ENCODE measurements at regions not wholly inside any gene's neighbourhood (a gene's known extent, or its start where the extent isn't known, plus 50 kb on each side); places are given as distances from the start of the nearest gene placed in this dataset.

GRCh38 chr2:67631483-67631882 lies 234.3 kb downstream of the ETAA1 start:
- Histone ChIP-seq H3K9ac (no peak overlapping the region), H4K20me1 (no peaks in the 10 kb centered on the region), H3K4me3 (no peak overlapping the region), H3K4me1 (no peaks in the 10 kb centered on the region), H3K4me2 (no peak overlapping the region), H3K27me3 (no peaks in the 10 kb centered on the region), H3K27ac (no peak overlapping the region), H3K9me3 (no peaks in the 10 kb centered on the region), H3K36me3 (no peaks in the 10 kb centered on the region)
- TF ChIP-seq Cebpa-rat (IDR thresholded peaks at IDR 0.05), result no peak

GRCh38 chr2:67633212-67633856 lies 236.2 kb downstream of the ETAA1 start:
- Histone ChIP-seq H3K27me3 (no peaks in the 10 kb centered on the region), H3K9ac (no peak overlapping the region), H3K4me2 (no peak overlapping the region), H3K9me3 (no peaks in the 10 kb centered on the region), H3K4me1 (no peaks in the 10 kb centered on the region), H3K36me3 (no peaks in the 10 kb centered on the region), H3K27ac (no peak overlapping the region), H3K4me3 (no peak overlapping the region), H4K20me1 (no peaks in the 10 kb centered on the region)
- TF ChIP-seq Cebpa-rat (IDR thresholded peaks at IDR 0.05), result no peak

DNA sequence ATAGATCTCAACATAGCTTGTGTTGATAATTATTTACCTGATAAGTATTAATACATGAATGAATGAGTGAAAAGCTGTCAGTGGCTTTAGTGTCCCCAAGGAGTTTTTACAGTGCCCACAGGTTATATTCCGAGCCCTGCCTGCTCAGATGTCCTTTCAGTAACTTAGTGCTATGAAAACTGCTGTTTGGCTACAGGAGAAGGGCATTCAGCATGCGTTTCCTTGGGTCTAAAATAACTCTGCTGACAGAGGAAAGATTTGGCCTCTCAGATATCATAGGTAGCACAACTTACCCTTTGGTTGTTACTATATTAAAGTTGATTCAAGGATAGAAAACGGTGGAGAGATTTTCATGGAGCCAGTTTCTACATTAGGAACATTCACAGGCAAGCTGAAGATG lies 241.0 kb downstream of the ETAA1 start:
- Histone ChIP-seq H3K9me3 (no peaks in the 10 kb centered on the region), H3K4me1 (no peaks in the 10 kb centered on the region), H3K4me2 (no peak overlapping the region), H3K36me3 (no peaks in the 10 kb centered on the region), H3K27me3 (no peaks in the 10 kb centered on the region), H4K20me1 (no peaks in the 10 kb centered on the region), H3K9ac (no peak overlapping the region), H3K4me3 (no peak overlapping the region), H3K27ac (no peak overlapping the region)
- TF ChIP-seq Cebpa-rat (IDR thresholded peaks at IDR 0.05), result no peak

GRCh38 chr2:67641312-67642045 lies 244.3 kb downstream of the ETAA1 start:
- Histone ChIP-seq H3K27me3 (no peaks in the 10 kb centered on the region), H3K9ac (no peak overlapping the region), H3K4me1 (no peaks in the 10 kb centered on the region; the same call in 1 of the 2 replicates), H4K20me1 (no peaks in the 10 kb centered on the region), H3K4me2 (no peak overlapping the region), H3K9me3 (peaks cover 6% of the 10 kb centered on the region), H3K4me3 (no peak overlapping the region), H3K36me3 (no peaks in the 10 kb centered on the region), H3K27ac (no peak overlapping the region)
- no peak for TF ChIP-seq Cebpa-rat (IDR thresholded peaks at IDR 0.05)

DNA sequence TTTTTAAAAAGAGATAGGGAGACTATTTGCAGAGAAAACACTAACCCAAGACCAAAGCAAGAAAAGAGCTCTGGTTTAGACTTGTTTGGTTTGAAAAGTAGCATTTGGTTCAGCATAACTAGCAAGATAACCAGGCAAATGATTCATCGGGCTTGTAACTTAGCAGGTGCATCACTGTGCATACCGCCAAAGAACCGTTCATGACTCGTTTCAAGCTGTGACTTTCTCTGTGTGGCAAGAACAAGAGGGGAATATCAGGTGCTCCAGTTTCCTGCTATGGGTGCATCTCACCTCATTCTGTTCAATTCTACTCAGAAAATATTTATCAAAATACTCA lies 244.9 kb downstream of the ETAA1 start:
- no peak for TF ChIP-seq Cebpa-rat (IDR thresholded peaks at IDR 0.05)
- Histone ChIP-seq H3K4me2 (no peak overlapping the region), H3K36me3 (no peaks in the 10 kb centered on the region), H3K9ac (no peak overlapping the region), H3K4me1 (no peaks in the 10 kb centered on the region; the same call in 1 of the 2 replicates), H3K27me3 (no peaks in the 10 kb centered on the region), H3K4me3 (no peak overlapping the region), H3K27ac (no peak overlapping the region), H3K9me3 (peaks cover 11% of the 10 kb centered on the region), H4K20me1 (no peaks in the 10 kb centered on the region)

DNA sequence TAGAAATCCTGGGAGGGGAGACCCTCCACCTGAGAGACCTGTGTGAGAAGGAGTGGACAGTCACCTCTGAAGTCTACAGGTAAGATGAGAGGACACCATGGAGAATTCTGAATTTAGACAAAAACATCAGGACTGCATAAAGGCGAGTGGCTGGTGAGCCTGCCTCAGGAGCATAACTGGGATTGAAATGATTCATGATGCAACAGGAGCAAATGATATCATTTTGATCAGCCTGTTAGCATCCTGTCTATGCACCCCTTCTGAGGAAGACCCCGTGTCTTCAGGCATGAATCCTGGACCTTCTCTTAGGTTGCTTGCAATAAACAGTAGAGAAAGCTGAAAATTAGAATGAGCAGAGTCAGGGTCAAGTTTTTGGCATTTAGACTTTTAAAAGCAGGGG lies 245.8 kb downstream of the ETAA1 start:
- TF ChIP-seq Cebpa-rat (IDR thresholded peaks at IDR 0.05), result no peak
- no peak overlapping the region for H3K4me3 ChIP-seq
- no peaks in the 10 kb centered on the region for H3K36me3 ChIP-seq
- H3K4me2 ChIP-seq, result no peak overlapping the region
- no peak overlapping the region for H3K9ac ChIP-seq
- no peaks in the 10 kb centered on the region; the same call in 1 of the 2 replicates for H3K4me1 ChIP-seq
- no peak overlapping the region for H3K27ac ChIP-seq
- peaks cover 15% of the 10 kb centered on the region for H3K9me3 ChIP-seq
- H3K27me3 ChIP-seq, result no peaks in the 10 kb centered on the region
- no peaks in the 10 kb centered on the region for H4K20me1 ChIP-seq

DNA sequence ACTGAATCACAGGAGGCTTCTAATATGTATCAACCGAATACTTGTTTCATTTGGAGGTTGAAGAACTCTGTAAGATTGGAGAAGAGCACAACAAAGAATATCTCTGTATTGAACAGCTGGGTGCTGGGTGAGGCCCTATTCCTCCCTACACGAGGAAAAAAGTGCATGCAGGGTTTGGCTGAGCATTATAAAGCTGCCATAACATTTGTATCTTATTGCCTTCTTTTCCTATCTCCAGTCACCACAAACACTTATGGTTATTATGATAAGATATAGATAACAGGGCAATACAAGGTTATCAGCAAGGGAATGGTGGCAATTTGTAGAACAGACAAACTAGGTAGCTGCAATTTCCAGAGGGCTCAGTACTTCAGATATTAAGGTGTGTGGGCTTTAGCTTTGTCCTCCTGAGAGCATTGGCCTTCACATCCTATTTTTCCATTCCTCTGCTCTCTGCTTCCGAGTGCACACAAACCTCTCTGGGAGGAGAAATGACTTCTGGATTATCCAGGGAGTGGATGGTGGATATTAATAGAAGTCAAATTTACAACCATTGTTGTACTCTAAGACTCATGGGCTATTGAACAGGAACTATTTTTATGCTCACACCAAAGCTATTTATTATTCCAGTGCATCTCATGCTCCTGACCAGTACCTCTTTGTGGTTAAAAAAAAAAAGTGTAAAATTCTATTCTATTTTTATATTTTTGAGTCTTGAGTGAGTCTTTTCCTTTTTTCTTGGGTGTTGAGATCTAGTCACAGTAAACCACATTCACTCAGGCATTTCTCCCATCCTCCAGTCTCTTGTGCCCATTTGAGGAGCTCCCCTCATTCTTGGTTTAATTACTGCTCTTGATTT lies 248.4 kb downstream of the ETAA1 start:
- Histone ChIP-seq H3K36me3 (no peaks in the 10 kb centered on the region), H3K27ac (no peak overlapping the region), H4K20me1 (no peaks in the 10 kb centered on the region), H3K4me2 (no peak overlapping the region), H3K4me1 (no peaks in the 10 kb centered on the region; the same call in 1 of the 2 replicates), H3K4me3 (no peak overlapping the region), H3K9me3 (peaks cover 15% of the 10 kb centered on the region), H3K9ac (no peak overlapping the region), H3K27me3 (no peaks in the 10 kb centered on the region)
- TF ChIP-seq Cebpa-rat (IDR thresholded peaks at IDR 0.05), result no peak

DNA sequence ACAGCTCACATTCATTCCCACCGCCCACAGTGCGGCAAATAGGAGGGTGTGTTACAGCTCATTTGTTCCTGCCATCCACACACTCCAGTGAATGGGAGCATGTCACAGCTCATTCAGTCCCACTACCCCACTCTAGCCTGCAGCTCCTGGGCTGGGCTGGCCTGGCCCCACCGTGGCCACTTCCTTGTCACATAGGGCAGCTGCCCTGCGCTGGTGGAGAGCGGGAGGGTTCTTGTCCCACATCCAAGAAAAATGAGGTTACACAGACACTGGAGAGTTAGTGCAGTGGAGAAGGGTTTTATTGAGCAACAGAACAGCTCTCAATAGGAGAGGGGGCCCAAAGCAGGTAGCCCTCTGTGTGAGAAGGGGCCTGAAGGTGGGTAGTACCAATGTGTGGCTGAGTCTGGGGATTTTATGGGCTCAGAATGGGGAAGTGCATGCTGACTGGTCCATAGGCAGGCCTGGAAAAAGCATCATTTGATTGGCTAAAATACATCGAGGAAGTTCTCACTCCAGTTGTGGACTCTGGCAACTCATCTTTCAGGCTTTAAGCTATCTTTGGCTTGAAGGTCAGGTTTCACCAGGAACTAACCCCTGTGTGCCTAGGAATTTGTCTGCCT lies 249.7 kb downstream of the ETAA1 start:
- Histone ChIP-seq H3K4me2 (no peak overlapping the region), H3K9ac (no peak overlapping the region), H3K4me1 (no peaks in the 10 kb centered on the region; the same call in 1 of the 2 replicates), H3K9me3 (peaks cover 15% of the 10 kb centered on the region), H4K20me1 (no peaks in the 10 kb centered on the region), H3K27me3 (no peaks in the 10 kb centered on the region), H3K27ac (no peak overlapping the region), H3K36me3 (no peaks in the 10 kb centered on the region), H3K4me3 (no peak overlapping the region)
- no peak for TF ChIP-seq Cebpa-rat (IDR thresholded peaks at IDR 0.05)

DNA sequence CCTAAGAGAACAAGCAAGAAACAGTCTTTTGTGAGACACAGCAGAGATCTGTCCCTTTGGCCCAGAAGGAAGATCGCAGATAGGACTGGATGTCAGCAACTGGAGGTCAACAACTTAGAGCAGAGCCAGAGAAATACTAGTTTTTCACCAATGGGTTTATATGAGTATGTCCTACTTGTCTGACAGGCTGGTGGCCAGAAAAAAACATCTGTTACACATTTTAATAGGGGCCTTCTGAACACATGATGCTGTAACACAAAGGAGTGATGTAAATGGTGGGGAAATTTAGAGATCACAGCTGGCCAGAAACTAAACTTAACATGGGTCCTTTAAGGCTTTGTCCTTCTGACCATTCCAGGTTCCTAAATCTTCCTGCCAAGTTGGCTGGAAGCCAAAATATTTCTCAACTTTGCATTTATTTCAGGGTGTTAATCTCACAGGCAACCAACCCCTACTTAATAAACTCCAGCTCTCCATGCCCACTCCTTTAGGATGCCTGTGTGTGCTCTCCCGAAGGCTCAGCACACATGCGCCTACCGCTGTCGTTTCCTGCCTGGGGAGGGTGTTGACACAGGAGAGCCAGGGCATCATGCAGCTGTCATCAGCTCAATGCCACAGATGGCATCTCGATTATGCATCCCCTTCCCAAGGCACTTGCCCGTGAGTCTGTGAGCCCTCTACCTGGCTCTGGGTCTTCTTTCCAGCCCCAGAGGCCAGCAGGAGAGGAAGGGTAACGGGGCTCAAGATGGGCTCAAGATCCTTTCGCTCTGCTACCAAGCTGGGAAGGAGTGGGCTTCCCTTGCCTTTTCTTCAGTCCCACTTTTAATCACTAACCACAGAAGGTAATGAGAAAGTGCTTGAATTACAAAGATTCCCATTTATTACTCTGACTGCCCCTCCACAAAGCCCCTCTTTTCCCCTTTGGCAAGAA lies 252.5 kb downstream of the ETAA1 start:
- H3K36me3 ChIP-seq, result no peaks in the 10 kb centered on the region
- no peaks in the 10 kb centered on the region for H4K20me1 ChIP-seq
- peaks cover 15% of the 10 kb centered on the region for H3K9me3 ChIP-seq
- H3K27me3 ChIP-seq, result no peaks in the 10 kb centered on the region
- no peak overlapping the region for H3K9ac ChIP-seq
- no peak overlapping the region for H3K4me3 ChIP-seq
- H3K4me2 ChIP-seq, result no peak overlapping the region
- no peak for TF ChIP-seq Cebpa-rat (IDR thresholded peaks at IDR 0.05)
- no peaks in the 10 kb centered on the region; the same call in 1 of the 2 replicates for H3K4me1 ChIP-seq
- no peak overlapping the region for H3K27ac ChIP-seq

Data from BLaER1 (cell line).